ENCODE measurements at regions not wholly inside any gene's neighbourhood (a gene's known extent, or its start where the extent isn't known, plus 50 kb on each side); places are given as distances from the start of the nearest gene placed in this dataset.
"Not testable (repeated sequence)": the region's sequence is repeated elsewhere in the genome, so short reads cannot be mapped to it uniquely, and the experiment has no call there.

GRCh38 chr12:61294011-61294410 lies 966.2 kb upstream of the USP15 start:
- not testable (repeated sequence) for TF ChIP-seq CTCF, POLR2A, EP300, POLR2AphosphoS5 (IDR thresholded peaks at IDR 0.05)
